Mesenchymal stem cell (in vitro differentiated cells and primary cell): ENCODE measurements at regions not wholly inside any gene's neighbourhood (a gene's known extent, or its start where the extent isn't known, plus 50 kb on each side); places are given as distances from the start of the nearest gene placed in this dataset.
"Not testable (repeated sequence)": the region's sequence is repeated elsewhere in the genome, so short reads cannot be mapped to it uniquely, and the experiment has no call there.

Experiments used
- DNase-seq: peaks from one replicate; pipeline ENCODE4 v3.0.0-alpha.2; 2013
- H2AFZ ChIP-seq: one replicate; pipeline ENCODE4 v1.6.1; 2013; ENCODE audit warnings: low read depth, mild to moderate bottlenecking, control low read depth, inconsistent platforms, low read length, moderate library complexity
- H2AK5ac ChIP-seq: 2 replicates; pipeline ENCODE4 v1.6.1; 2013; ENCODE audit warnings: low read length, moderate library complexity, mild to moderate bottlenecking, inconsistent platforms; ENCODE audit not compliant: severe bottlenecking
- H2BK120ac ChIP-seq: one replicate; pipeline ENCODE4 v1.6.1; 2013; ENCODE audit warnings: low read depth, mild to moderate bottlenecking, inconsistent platforms, low read length, moderate library complexity
- H2BK12ac ChIP-seq, 2 experiments: one replicate each; pipeline ENCODE4 v1.6.1; 2013; ENCODE audit warnings: inconsistent platforms in 2 of 2, low read length in 2 of 2, mild to moderate bottlenecking in 2 of 2, moderate library complexity in 2 of 2, control low read depth in 1 of 2
- H2BK15ac ChIP-seq: one replicate; pipeline ENCODE4 v1.6.1; 2013; ENCODE audit warnings: mild to moderate bottlenecking, low read depth, inconsistent platforms; ENCODE audit not compliant: poor library complexity, severe bottlenecking
- H2BK5ac ChIP-seq: 2 replicates; pipeline ENCODE4 v1.6.1; 2013; ENCODE audit warnings: low read depth, mild to moderate bottlenecking, low read length, control low read depth, inconsistent platforms; ENCODE audit not compliant: poor library complexity, severe bottlenecking
- H3K14ac ChIP-seq, 2 experiments: one replicate each; pipeline ENCODE4 v1.6.1; 2013; ENCODE audit warnings: inconsistent platforms in 2 of 2, low read length in 2 of 2, control low read depth in 1 of 2, mild to moderate bottlenecking in 1 of 2, moderate library complexity in 1 of 2
- H3K18ac ChIP-seq, 2 experiments: one replicate each; pipeline ENCODE4 v1.6.1; 2013; ENCODE audit warnings: inconsistent platforms in 2 of 2, low read length in 2 of 2, control low read depth in 1 of 2, low read depth in 1 of 2, mild to moderate bottlenecking in 1 of 2
- H3K23ac ChIP-seq, 2 experiments: one replicate each; pipeline ENCODE4 v1.6.1; 2013; ENCODE audit warnings: inconsistent platforms in 2 of 2, low read length in 2 of 2, mild to moderate bottlenecking in 2 of 2, moderate library complexity in 2 of 2, control low read depth in 1 of 2
- H3K27ac ChIP-seq: 2 replicates; pipeline ENCODE4 v1.5.1; 2013; ENCODE audit warnings: mild to moderate bottlenecking, moderate library complexity, low read length, control low read depth, inconsistent platforms; ENCODE audit not compliant: poor library complexity, severe bottlenecking
- H3K27me3 ChIP-seq, 2 experiments: 2 replicates each; pipeline versions ENCODE4 v1.6.1 to v1.7.0; 2013; ENCODE audit warnings: low read length in 2 of 2, mild to moderate bottlenecking in 2 of 2, moderate library complexity in 2 of 2, control low read depth in 1 of 2, inconsistent platforms in 1 of 2; ENCODE audit not compliant: control insufficient read depth in 1 of 2, insufficient read depth in 1 of 2
- H3K36me3 ChIP-seq, 2 experiments: 2 replicates each; pipeline versions ENCODE4 v1.6.1 to v1.7.0; 2013; ENCODE audit warnings: low read length in 2 of 2, control low read depth in 1 of 2, inconsistent platforms in 1 of 2, low read depth in 1 of 2, mild to moderate bottlenecking in 1 of 2; ENCODE audit not compliant: insufficient read depth in 2 of 2, control insufficient read depth in 1 of 2
- H3K4ac ChIP-seq, 2 experiments: one replicate each; pipeline ENCODE4 v1.6.1; 2013; ENCODE audit warnings: inconsistent platforms in 2 of 2, low read length in 2 of 2, mild to moderate bottlenecking in 2 of 2, moderate library complexity in 2 of 2, control low read depth in 1 of 2, low read depth in 1 of 2
- H3K4me1 ChIP-seq: 2 replicates; pipeline ENCODE4 v1.6.1; 2013; ENCODE audit warnings: low read depth, low read length, control low read depth; ENCODE audit not compliant: control insufficient read depth, insufficient read depth
- H3K4me2 ChIP-seq: 2 replicates; pipeline ENCODE4 v1.6.1; 2013; ENCODE audit warnings: low read length, mild to moderate bottlenecking, inconsistent platforms; ENCODE audit not compliant: poor library complexity, severe bottlenecking
- H3K4me3 ChIP-seq, 2 experiments: 2 replicates each; pipeline versions ENCODE4 v1.5.1 to v1.7.0; 2013; ENCODE audit warnings: low read length in 2 of 2, mild to moderate bottlenecking in 2 of 2, control low read depth in 1 of 2, low read depth in 1 of 2; ENCODE audit not compliant: insufficient read depth in 1 of 2
- H3K79me1 ChIP-seq: replicated peaks from 2 replicates; pipeline ENCODE4 v1.6.1; 2013; ENCODE audit warnings: mild to moderate bottlenecking, control low read depth, low read length, inconsistent platforms; ENCODE audit not compliant: poor library complexity, severe bottlenecking
- H3K9ac ChIP-seq: 2 replicates; pipeline ENCODE4 v1.7.0; 2013; ENCODE audit warnings: mild to moderate bottlenecking, low read length, moderate library complexity
- H3K9me3 ChIP-seq: 2 replicates; pipeline ENCODE4 v1.7.0; 2013; ENCODE audit warnings: mild to moderate bottlenecking, low read length; ENCODE audit not compliant: control insufficient read depth
- H4K8ac ChIP-seq: one replicate; pipeline ENCODE4 v1.6.1; 2013; ENCODE audit warnings: inconsistent platforms, mild to moderate bottlenecking, low read length, moderate library complexity
- H4K91ac ChIP-seq: one replicate; pipeline ENCODE4 v1.6.1; 2013; ENCODE audit warnings: mild to moderate bottlenecking, low read length, inconsistent platforms
- WGBS: methylation state at CpG from one replicate; pipeline ENCODE4 v1.1.7; 2013; ENCODE audit warnings: mixed read lengths; 5-methylcytosine and 5-hydroxymethylcytosine counted together

GRCh38 chr11:92464822-92465221, 240.2 kb downstream of the FAT3 start:
- no peaks in the 10 kb centered on the region for H3K36me3 ChIP-seq
- H2BK5ac ChIP-seq = no peak overlapping the region
- no peak overlapping the region for H3K4me3 ChIP-seq
- no peak overlapping the region for H3K23ac ChIP-seq
- 85% methylated on average over 6 of the region's 6 CpGs for WGBS
- no peak overlapping the region for H2AK5ac ChIP-seq
- DNase-seq = no peak
- no peak overlapping the region for H3K18ac ChIP-seq
- H3K27me3 ChIP-seq = no peaks in the 10 kb centered on the region
- no peak overlapping the region for H2BK120ac ChIP-seq
- H3K14ac ChIP-seq = no peak overlapping the region
- no peak overlapping the region for H2AFZ ChIP-seq
- no peak overlapping the region for H3K4me2 ChIP-seq
- H3K79me1 ChIP-seq = no peaks in the 10 kb centered on the region
- H3K9ac ChIP-seq = no peak overlapping the region
- H4K91ac ChIP-seq = no peak overlapping the region
- H3K4ac ChIP-seq = no peak overlapping the region
- no peak overlapping the region for H2BK12ac ChIP-seq
- H3K27ac ChIP-seq = no peak overlapping the region
- H2BK15ac ChIP-seq = no peak overlapping the region
- H3K4me1 ChIP-seq = no peaks in the 10 kb centered on the region
- H3K9me3 ChIP-seq = no peaks in the 10 kb centered on the region
- no peak overlapping the region for H4K8ac ChIP-seq

DNA sequence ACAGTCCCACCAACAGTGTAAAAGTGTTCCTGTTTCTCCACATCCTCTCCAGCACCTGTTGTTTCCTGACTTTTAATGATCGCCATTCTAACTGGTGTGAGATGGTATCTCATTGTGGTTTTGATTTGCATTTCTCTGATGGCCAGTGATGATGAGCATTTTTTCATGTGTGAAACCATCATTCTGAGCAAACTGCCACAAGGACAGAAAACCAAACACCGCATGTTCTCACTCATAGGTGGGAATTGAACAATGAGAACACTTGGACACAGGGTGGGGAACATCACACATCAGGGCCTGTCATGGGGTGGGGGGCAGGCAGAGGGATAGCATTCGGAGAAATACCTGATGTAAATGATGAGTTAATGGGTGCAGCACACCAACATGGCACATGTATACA, 240.8 kb downstream of the FAT3 start:
- H2AFZ ChIP-seq, H2BK12ac ChIP-seq, H4K8ac ChIP-seq, H4K91ac ChIP-seq, H3K36me3 ChIP-seq, H2BK120ac ChIP-seq, H2BK5ac ChIP-seq, H2AK5ac ChIP-seq, H3K18ac ChIP-seq, H3K4me2 ChIP-seq, H3K79me1 ChIP-seq, H3K27me3 ChIP-seq, H3K4me3 ChIP-seq, H3K4ac ChIP-seq, H3K9ac ChIP-seq, H2BK15ac ChIP-seq, H3K14ac ChIP-seq, H3K9me3 ChIP-seq, H3K27ac ChIP-seq, H3K23ac ChIP-seq, H3K4me1 ChIP-seq, DNase-seq: not testable (repeated sequence)
- WGBS = no CpG with 5 or more reads among the region's 3 CpGs

- H3K18ac ChIP-seq = no peak overlapping the region
- DNase-seq = no peak
- H3K27ac ChIP-seq = no peak overlapping the region
- H2BK15ac ChIP-seq = no peak overlapping the region
- no peaks in the 10 kb centered on the region for H3K36me3 ChIP-seq
- no peak overlapping the region for H3K4ac ChIP-seq
- no peak overlapping the region for H2AFZ ChIP-seq
- H3K27me3 ChIP-seq = no peaks in the 10 kb centered on the region
- H3K4me2 ChIP-seq = no peak overlapping the region
- no peak overlapping the region for H3K14ac ChIP-seq
- no peak overlapping the region for H2AK5ac ChIP-seq
- WGBS = 60% methylated on average over 3 of the region's 3 CpGs
- H3K4me3 ChIP-seq = no peak overlapping the region
- H4K8ac ChIP-seq = no peak overlapping the region
- H2BK5ac ChIP-seq = no peak overlapping the region
- no peak overlapping the region for H2BK120ac ChIP-seq
- no peak overlapping the region for H3K9ac ChIP-seq
- H3K4me1 ChIP-seq = no peaks in the 10 kb centered on the region
- no peak overlapping the region for H4K91ac ChIP-seq
- no peak overlapping the region for H3K23ac ChIP-seq
- H3K9me3 ChIP-seq = no peaks in the 10 kb centered on the region
- H3K79me1 ChIP-seq = no peaks in the 10 kb centered on the region
- H2BK12ac ChIP-seq = no peak overlapping the region
Measured at GRCh38 chr11:92473736-92474135, 249.1 kb downstream of the FAT3 start.

DNA sequence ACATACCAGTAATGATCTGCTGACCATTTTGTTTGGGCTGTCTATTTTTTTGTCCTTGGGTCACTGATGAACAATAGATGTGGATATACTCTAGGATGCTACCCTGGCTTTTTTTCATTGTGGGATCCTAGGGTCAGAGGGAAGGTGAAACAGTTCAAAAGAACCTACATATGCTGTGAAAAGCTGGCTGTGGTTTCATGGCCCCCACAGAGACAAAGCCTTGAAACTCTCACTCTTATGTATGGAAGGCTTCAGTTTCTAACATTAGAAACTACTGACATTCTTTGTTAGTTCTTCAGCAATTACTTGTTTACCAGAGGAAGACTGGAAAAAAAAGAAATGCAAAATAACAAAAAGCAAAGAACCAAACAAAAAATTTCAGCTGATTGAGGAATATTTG, 250.7 kb downstream of the FAT3 start:
- Histone ChIP-seq H3K4ac (no peak overlapping the region), H2BK15ac (no peak overlapping the region), H3K23ac (no peak overlapping the region), H3K4me1 (no peaks in the 10 kb centered on the region), H3K36me3 (no peaks in the 10 kb centered on the region), H2BK12ac (no peak overlapping the region), H3K27ac (no peak overlapping the region), H2BK120ac (no peak overlapping the region), H3K9ac (no peak overlapping the region), H2AK5ac (no peak overlapping the region), H3K4me2 (no peak overlapping the region), H3K18ac (no peak overlapping the region), H2AFZ (no peak overlapping the region), H3K27me3 (no peaks in the 10 kb centered on the region), H4K8ac (no peak overlapping the region), H2BK5ac (no peak overlapping the region), H3K79me1 (no peaks in the 10 kb centered on the region), H3K9me3 (no peaks in the 10 kb centered on the region), H3K14ac (no peak overlapping the region), H4K91ac (no peak overlapping the region), H3K4me3 (no peak overlapping the region)
- no peak for DNase-seq
